CD4-positive, alpha-beta T cell treated with Interferon alpha-2 for 1 hour (primary cell): ENCODE measurements at regions not wholly inside any gene's neighbourhood (a gene's known extent, or its start where the extent isn't known, plus 50 kb on each side); places are given as distances from the start of the nearest gene placed in this dataset.

ENCODE experiments used
- DNase-seq, 2 donors: peaks; one replicate each; pipeline ENCODE4 v3.0.0-alpha.2; 2020 to 2022

DNA sequence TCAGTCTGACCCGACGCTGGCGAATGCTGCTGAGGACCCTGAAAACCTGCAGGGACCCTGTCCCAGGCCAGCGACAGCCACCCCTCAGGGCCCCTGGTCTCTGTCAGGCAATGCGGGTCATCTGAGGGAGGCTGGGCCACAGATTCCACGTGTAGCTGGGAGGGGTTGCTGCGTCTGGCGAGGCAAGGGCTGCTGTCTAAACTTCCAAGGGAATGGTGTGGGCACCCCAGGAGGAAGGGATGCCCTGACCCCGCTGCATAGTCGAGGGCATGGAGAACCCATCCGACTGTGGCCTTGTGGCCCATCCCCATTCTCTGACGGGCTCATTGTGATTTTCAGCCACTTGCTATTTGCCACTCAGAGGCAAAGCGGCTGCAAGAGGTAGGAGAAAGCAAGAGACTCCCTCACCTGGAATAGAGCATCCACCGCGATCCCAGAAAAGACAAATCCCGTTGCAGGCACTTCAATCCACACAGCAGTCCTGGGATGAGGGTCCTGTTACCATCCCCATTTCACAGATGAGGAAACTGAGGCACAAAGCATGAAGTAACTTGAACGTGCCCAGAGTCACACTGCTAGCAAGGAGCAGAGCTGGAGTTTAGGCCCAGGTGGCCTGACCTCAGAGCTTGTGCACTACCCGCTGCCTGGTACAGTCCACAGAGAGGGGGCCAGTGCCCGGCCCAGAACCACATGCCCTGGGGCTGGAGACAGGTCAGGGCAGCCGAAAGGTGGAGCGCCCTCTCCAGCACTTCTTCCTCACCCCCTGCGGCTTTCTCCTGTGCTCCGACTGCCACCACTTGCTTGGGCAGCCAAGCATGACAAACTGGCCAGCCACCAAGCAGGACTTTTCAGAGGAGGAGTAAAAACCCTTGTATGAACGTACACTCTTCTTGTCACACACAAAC, 163.8 kb upstream of the KLF14 start:
- no peak for DNase-seq

DNA sequence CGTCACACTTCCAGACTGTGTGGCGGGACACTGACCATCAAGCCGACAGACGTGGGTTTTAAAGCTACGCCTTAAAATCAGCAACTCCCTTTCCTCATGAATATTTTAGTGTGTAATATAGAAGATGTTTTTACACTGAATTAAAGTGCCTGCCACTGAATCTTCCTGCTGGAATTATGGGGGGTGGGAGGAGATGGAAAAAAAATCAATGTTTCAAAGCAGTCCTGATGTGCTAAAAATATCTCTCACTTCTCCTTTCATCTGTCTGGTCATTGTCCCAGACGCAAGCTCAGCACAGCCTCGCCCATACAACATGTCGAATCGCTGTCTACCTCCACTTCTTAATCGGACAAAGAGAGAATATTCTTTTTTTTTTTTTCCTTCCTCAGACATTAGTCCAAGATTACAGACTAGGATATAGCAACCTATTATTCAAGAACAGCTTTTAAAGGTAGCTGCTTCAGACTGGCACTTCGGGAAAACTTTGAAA, 165.1 kb upstream of the KLF14 start:
- no peak for DNase-seq

DNA sequence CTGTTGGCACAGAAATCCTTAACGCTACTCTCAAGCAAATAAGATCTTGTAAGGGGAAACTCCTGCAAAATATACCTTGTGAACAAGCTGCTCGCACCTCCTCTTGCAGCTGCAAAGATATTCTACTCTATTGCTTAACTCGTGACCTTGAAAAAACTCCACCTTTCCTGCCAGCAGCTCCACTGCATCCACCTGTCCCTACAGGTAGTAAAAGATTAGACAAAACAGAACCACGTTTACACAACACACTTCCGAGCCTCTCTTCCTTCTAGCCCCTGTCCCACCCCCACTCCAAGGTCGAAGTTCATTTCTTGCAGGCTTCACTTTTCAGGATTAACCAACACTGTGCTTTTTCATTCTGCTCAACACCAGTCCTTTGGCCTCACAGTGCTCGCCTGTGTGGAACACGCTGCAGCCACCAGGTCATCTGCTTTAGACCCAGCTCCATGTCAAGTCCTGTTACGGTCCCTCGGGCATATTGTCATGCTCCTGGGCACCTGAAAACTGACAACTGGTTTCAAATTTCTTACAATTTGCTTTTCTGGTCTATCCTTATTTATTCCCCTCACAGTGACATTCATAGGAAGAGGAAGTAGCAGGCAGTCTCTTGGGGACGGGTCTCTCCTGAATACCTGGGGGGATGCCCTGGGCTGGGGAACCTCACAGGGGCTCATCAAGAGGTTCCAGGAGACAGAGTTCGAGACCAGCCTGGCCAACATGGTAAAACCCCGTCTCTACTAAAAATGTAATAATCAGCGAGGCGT, 165.8 kb upstream of the KLF14 start:
- no peak for DNase-seq

DNA sequence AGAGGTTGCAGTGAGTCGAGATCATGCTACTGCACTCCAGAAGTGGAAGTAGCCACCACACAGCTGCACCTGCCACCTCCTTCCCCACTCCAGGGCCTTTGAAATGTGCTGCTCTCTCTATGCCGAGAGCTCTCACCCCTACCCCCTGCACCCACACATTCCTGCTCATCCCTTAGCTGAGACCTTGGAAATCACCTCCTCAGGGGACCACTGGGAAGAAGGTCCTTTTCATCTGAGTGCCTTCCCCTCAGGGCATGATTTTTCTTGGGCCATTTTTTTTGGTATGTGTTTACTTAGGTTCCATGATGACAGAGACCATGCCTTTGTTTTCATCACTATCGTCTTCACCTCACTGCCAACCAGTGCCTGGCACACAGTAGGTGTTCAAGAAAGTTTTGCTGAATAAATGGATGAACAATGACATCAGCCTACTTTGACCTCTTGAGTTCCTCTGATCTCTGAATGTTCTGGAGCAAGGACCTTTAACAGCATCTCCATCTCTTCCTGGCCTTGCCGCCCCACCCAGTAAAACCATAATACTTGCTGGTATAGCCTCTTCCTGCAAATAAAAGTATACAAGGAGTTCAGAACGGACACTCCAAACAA, 166.6 kb upstream of the KLF14 start:
- no peak for DNase-seq

DNA sequence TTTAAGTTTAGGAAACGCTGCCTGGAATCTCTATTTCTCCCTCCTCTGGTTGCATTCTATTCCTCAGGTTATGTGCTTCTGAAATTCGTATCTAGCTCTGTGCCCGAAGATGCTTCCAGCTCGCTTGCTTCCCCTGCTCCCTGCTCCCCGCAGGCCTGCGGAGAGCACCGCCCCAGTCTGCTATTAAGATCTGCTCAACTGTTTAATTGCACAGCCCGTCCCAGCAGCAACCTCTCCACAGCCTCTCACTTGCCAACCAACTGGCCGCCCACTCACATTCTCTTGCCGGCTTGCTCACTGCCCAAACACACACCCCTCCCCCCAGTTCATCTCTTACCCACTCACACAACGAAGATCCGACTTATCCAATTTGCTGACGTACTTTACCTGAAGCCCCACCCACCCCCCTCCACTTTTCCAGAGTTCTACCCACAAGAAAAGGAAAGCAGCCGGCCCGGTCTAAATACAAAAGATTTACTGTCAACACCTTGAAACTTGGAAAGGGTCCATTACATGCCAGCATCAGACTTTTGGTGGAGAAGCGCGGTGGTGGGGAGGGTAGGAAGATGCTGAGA, 167.3 kb upstream of the KLF14 start:
- no peak for DNase-seq

DNA sequence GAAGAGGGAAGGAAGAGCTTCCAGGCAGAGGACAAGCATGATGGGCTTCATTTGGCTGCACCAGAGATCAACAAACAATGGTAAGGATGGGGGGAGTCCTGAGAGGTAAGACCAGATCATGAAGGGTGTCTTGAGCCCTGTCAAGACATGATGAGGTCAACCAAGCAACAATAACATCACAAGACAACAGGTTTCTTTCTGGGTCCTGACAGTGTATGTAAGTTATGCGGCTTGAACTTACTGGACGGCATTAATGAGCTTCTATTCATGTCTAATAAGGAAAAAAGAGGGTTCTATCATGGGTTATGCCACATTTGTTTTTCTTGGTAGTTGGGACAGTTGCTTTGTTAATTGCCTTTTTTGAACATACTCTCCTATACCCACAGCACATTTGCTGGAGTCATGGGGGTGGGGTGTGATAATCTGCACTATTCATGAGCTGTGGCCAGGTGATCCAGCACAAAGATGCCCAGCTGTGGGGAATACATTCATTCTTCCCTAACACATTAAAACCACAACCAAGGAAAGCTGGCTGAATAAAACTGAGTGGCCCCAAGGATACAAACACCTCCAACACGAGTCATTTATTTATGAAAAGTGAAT, 168.8 kb upstream of the KLF14 start:
- DNase-seq, result no peak

DNA sequence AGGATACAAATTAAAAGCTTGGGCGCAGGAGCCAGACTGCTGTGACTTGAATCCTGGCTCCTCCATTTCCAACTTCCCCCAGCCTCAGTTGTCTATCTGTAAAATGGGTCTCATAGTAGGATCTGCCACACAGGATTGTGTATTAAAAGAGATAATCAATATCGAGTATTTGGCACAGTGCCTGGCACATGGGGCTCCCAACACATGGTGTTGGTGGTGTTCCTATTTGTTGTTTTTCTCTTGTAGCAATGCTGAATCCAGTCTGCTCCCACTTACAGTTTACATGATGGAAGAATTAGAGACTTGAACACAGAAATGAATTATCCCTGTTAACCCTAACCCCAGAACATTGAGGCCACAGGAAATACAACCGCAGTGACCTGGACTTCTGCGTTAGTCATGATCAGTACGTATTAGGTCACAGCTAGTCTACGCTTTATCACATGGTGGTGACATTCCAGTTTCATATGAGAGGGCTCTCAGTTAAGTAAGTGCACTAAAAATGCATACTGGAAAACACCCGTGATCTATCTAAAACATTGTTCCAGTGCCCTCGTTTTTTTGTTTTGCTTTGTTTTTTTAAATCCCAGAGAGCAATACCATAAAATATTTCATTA, 169.5 kb upstream of the KLF14 start:
- peak; percentile 34 to 47 for DNase-seq

DNA sequence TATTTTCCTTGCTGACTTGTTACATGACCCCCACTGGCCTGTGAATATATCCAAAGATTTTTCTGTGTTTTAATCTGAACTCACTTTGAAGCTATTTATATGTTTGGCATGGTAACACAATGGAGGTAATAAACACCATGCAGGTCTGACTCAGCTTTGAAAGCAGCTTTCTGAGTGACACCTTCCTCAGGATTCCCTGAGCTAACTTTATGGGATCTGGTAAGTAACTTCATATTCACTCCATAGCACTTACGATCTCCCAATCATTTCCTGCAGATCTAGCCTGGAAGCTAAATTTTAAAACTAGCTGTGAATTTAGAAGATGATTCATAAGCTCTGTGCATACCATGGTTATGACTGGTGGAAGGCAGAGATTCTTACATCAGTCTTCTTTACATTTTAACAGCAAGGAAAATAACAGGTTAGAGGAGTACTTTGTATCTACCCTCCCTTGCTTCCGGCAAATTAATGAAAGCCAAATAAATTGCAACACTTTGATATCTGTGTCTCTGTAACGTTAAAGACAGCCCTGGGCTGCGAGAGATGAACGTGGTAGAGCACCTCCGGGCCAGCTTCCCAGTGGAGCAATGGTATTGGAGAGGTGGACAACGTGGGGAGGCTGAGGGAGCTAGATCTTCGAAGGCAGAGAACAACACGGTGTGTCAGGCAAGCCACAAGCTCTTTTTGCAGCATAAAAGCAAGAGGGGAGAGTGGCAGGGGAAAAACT, 170.2 kb upstream of the KLF14 start:
- no peak for DNase-seq

DNA sequence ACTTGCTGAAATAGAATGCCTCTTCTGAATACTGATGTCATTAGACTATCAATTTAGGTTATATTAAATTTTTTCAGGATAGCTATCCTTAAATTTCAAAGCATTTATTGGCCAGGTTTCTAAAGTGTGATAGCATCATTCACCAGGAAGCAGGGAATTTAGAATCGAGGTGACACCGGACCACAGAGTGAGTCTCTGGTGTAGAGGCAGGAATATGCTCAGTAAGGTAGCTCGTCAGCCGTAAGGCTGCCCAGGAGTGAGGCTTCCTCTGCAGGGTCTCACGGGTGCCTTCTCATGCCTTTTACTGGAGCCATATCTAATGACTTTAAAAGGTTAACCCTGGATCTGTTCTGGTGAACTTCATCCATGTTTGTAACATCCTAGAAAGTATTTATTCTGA, 170.8 kb upstream of the KLF14 start:
- no peak for DNase-seq

DNA sequence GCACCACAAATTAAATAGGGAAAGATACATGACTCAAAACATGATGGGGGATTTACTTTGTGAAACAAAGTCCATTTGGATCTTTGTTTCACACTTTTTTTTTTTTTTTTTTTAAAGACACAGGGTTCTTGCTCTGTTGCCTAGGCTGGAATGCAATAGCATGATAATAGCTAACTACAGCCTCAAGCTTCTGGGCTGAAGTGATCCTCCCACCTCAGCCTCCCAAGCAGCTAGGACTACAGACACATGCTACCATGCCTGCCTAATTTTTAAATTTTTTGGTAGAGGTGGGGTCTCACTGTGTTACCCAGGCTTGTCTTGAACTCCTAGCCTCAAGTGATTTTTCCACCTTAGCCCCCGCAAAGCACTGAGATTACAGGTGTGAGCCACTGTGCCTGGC, 172.6 kb upstream of the KLF14 start:
- DNase-seq, result no peak

DNA sequence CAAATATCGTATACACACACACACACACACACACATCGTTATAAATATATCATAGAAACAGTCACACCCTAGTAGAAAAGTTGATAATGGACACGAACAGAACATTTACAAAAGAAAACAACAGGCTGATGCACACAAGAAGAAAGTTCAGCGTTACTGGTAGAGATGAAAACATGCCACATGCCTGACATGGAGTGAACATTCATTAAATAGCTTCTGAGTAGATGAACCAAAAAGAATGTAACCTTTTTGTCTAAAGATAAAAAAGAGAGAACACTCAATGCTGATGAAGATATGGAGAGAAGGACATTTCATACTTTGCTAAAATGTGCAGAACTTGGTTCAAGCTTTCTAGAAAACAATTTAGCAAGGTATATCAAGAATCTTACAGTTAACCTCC, 173.4 kb upstream of the KLF14 start:
- no peak for DNase-seq

DNA sequence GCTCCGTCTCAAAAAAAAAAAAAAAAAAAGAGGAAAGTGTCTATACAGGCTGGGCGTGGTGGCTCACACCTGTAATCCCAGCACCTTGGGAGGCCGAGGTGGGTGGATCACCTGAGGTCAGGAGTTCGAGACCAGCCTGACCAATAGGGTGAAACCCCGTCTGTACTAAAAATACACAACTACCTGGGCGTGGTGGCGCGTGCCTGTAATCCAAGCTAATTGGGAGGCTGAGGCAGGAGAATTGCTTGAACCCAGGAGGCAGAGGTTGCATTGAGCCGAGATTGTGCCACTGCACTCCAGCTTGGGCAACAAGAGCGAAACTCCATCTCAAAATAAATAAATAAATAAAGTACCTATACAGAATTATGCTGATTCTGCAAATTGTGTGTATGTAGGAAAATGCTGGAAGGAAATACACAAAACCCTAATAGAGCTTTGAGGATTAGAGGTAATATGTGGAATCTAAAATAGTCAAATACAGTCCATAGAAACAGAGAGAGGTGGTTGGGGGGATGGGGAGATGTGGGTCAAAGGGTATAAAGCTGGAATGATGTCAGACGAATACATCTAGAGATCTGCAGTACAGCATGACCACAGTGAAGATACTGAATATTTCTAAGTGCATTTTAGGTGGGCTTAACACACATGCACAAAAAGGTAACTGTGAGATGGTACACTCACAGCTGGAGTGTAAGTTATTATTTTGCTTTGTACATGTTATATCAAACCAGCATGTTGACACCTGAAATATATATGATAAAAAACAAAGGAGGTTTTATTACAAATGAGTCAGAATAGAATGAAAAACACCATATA, 174.5 kb upstream of the KLF14 start:
- no peak for DNase-seq

DNA sequence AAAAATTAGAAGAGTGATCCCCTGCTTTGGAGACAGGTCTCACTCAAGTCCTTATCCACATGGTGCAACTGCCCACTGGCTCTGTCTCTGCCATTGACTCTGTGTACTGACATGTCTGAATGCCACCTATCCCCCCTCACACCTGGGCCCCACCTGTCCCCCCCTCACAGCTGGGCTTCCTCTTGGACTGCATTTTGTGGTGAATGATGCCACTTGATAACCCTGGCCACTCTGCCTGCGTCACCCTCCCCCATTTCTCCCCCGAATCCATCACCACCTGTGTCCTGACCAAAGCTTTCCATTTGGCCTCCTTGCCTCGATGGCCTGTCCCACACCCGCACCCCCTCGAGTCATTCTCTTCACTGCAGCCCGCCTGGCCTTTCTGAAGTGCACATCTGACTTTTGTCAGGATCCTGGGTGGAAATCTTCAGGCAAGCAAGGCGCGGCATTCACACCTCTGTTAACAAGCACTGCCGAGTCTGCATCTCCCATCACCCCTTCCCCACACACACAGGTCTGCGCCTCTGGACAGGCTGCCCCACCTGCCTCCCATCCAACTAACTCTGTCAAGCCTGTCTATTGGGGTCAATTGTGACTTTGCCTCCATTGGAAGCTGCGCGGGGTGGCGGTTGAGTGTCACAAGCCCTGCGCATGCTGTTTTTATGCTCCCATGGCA, 175.3 kb upstream of the KLF14 start:
- no peak for DNase-seq

DNA sequence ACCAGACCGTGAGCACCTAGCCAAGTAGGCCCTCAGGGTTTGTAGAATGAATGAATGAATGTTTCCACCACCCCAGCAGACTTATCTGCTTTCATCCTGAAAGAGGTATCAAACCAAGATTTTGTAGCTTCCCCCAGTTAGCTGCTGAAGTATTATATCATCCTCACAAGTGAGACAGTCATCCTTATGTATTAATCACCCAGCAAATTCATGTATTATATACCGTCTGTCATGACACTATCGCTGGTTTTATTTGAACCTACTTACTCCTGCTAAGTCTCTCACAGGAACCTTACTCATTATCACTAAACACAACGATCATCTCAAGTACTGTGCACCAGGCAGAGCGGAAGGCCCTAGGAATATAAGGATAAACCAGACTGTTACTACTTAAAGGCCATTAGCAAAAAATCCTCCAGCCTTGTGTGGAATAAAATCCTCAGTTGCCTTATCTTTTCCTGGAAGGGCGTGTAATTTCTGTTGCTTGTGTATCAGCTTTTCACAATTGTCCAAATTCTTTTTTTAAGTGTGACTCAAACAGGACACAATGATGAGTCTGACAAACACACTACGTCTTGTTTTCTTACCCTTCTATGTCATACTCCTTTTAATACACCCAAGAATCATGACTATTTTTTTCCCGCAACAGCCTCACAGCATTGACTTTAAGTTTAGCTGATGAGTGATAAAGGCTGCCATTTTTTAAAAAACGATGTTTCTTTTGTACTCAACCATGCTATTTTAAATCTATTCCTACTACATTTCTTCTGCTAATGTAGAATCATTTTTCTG, 176.1 kb upstream of the KLF14 start:
- DNase-seq, result no peak

DNA sequence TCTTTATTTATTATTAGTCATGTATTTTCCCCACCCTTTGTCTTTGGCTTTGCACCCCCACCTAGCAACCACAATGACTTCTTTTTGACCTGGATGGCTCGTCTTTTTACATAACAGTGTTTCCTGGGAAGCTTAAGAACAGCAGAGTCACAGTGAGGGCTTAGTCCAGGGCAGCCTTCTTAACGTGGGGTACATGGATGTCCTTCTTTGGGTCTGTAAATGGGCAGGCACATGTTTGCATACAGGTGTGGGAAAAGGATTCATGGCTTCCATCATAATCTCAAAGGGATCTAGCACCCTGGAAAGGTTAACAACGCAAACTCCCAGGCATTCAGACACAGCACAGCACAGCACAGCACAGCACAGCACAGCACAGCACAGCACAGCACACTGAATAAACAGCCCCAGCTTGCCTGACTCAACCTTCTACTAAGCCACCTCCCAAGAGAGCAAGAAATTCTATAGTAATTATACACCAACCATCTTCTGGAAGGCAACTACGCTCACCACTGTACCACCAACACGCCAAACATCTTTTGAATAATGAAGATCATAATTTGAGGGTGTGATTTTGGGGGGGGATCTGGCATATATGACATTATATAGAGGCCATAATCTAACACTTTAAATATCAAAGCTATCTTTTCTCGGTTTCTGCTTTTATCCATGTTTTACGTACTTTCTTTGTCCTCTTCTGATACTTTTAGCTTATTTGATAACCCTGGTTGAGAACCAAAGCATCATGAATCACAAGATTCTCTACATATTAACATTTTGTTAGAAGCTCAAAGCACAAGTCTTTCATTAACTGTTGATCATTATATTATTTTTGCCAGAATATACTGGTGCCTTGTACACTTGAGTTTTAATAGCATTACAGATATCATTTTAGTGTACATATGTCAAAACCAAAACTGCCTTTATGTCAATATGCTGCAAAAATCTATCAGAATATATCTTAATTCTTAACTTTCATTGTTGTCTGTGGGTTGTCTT, 177.2 kb upstream of the KLF14 start:
- no peak for DNase-seq

DNA sequence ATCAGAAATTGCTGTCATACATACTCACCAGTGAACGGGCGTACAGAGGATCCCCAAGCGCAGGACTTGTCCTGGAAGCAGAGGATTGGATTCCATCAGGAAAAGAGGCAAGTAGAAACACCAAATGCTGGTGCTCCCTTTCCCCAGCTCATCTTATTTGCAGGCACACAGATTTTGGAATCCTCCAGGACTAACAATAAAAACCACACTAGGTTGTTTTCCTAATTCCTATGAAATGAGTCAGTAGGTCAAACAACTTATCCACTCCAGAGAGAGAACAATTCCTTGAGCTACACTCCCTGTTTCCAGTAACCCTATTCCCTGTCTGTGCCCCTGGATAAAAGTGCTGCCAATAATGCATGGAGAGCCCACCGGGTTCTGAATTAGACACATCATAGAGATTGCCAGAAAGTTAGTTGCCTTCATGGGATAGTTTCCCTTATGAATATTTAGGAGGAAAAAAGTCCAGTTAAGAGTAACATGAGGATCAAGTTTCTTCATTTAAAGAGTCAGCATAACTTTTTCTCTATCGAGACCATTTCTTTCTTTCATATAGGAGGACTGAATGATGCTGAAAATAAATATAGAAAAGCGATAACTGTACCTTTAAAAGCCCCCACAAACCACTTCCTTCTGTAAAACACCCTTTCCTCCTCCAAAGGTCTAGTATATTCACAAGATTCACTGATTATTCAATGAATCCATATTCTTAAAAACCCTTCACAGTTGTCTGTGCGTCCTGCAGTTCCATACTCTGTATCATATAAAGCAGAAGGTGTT, 178.3 kb upstream of the KLF14 start:
- DNase-seq, result no peak
